ENCODE measurements at regions not wholly inside any gene's neighbourhood (a gene's known extent, or its start where the extent isn't known, plus 50 kb on each side); places are given as distances from the start of the nearest gene placed in this dataset.

GRCh38 chr2:67229706-67230105 lies 167.4 kb upstream of the ETAA1 start:
- H3K4me3 ChIP-seq = no peak overlapping the region
- H3K27ac ChIP-seq = no peak overlapping the region
- no peaks in the 10 kb centered on the region for H3K9me3 ChIP-seq (ENCODE audit: low read depth)
- H3K4me1 ChIP-seq (ENCODE audit: low read depth) = no peaks in the 10 kb centered on the region
- no peaks in the 10 kb centered on the region for H3K36me3 ChIP-seq
- no peak for DNase-seq (ENCODE audit: low read depth in 1 of 2, low spot score in 1 of 2)
- TF ChIP-seq, protein P1, sequence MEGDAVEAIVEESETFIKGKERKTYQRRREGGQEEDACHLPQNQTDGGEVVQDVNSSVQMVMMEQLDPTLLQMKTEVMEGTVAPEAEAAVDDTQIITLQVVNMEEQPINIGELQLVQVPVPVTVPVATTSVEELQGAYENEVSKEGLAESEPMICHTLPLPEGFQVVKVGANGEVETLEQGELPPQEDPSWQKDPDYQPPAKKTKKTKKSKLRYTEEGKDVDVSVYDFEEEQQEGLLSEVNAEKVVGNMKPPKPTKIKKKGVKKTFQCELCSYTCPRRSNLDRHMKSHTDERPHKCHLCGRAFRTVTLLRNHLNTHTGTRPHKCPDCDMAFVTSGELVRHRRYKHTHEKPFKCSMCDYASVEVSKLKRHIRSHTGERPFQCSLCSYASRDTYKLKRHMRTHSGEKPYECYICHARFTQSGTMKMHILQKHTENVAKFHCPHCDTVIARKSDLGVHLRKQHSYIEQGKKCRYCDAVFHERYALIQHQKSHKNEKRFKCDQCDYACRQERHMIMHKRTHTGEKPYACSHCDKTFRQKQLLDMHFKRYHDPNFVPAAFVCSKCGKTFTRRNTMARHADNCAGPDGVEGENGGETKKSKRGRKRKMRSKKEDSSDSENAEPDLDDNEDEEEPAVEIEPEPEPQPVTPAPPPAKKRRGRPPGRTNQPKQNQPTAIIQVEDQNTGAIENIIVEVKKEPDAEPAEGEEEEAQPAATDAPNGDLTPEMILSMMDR (IDR thresholded peaks at IDR 0.05; ENCODE audit: low read depth, low read length) = no peak
- no peaks in the 10 kb centered on the region for H3K27me3 ChIP-seq

GRCh38 chr2:67232936-67233335 lies 164.2 kb upstream of the ETAA1 start:
- Histone ChIP-seq H3K27ac (no peak overlapping the region), H3K4me3 (no peak overlapping the region), H3K36me3 (no peaks in the 10 kb centered on the region), H3K9me3 (ENCODE audit: low read depth) (no peaks in the 10 kb centered on the region), H3K4me1 (ENCODE audit: low read depth) (peaks cover 13% of the 10 kb centered on the region), H3K27me3 (no peaks in the 10 kb centered on the region)
- TF ChIP-seq, protein P1 (IDR thresholded peaks at IDR 0.05; ENCODE audit: low read depth, low read length) = no peak
- no peak for DNase-seq (ENCODE audit: low read depth in 1 of 2, low spot score in 1 of 2)

DNA sequence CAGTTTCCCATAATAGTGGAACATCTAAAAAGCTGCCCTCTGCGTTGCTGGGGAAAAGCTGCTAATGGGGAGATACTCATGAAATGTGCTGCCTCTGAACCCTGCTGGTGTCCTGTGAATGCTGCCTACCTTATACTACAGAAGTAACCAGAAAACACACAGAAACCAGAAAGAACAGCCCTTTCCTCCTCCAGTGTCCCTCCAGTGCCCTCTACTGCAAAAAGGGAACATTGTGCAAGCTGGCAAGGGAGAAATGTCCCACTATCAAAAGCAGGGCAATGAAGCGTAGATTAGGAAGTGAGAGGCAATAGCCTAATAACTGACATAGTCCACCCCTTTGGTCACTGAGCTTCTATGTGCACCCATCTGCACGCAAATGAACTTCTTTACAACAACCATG lies 162.7 kb upstream of the ETAA1 start:
- peak; percentile 19 to 65 for DNase-seq (ENCODE audit: low read depth in 1 of 2, low spot score in 1 of 2)
- Histone ChIP-seq H3K4me1 (ENCODE audit: low read depth) (peaks cover 13% of the 10 kb centered on the region), H3K36me3 (no peaks in the 10 kb centered on the region), H3K9me3 (ENCODE audit: low read depth) (no peaks in the 10 kb centered on the region), H3K27me3 (no peaks in the 10 kb centered on the region), H3K27ac (no peak overlapping the region), H3K4me3 (no peak overlapping the region)
- TF ChIP-seq, protein P1 (IDR thresholded peaks at IDR 0.05; ENCODE audit: low read depth, low read length) = peak; percentile 63

DNA sequence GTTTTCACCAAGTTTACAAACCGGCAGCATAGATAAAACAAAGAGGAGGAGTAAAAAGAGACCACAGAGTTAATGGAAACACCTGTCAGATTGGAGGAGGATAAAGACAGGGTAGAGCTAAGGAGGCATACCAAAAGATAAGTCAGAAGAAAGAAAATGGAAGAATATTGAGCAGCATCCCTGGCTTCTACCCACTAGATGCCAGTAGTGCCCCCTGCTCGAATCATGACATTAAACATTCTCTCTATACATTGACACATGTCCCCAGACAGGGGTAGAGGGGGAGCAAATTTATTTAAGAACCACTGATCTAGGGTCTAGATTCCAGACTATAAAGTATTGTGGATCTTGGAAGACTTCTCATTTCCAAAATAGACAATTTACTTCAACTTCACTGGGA lies 159.8 kb upstream of the ETAA1 start:
- Histone ChIP-seq H3K36me3 (no peaks in the 10 kb centered on the region), H3K27ac (no peak overlapping the region), H3K27me3 (no peaks in the 10 kb centered on the region), H3K4me3 (no peak overlapping the region), H3K9me3 (ENCODE audit: low read depth) (no peaks in the 10 kb centered on the region), H3K4me1 (ENCODE audit: low read depth) (peaks cover 13% of the 10 kb centered on the region)
- TF ChIP-seq, protein P1 (IDR thresholded peaks at IDR 0.05; ENCODE audit: low read depth, low read length) = no peak
- DNase-seq (ENCODE audit: low read depth in 1 of 2, low spot score in 1 of 2) = no peak

- Histone ChIP-seq H3K9me3 (ENCODE audit: low read depth) (no peaks in the 10 kb centered on the region), H3K4me3 (no peak overlapping the region), H3K4me1 (ENCODE audit: low read depth) (peaks cover 7% of the 10 kb centered on the region), H3K27ac (no peak overlapping the region), H3K27me3 (no peaks in the 10 kb centered on the region), H3K36me3 (no peaks in the 10 kb centered on the region)
- TF ChIP-seq, protein P1 (IDR thresholded peaks at IDR 0.05; ENCODE audit: low read depth, low read length) = no peak
- no peak for DNase-seq (ENCODE audit: low read depth in 1 of 2, low spot score in 1 of 2)
These were observed 156.6 kb upstream of the ETAA1 start for GRCh38 chr2:67240507-67240906.

DNA sequence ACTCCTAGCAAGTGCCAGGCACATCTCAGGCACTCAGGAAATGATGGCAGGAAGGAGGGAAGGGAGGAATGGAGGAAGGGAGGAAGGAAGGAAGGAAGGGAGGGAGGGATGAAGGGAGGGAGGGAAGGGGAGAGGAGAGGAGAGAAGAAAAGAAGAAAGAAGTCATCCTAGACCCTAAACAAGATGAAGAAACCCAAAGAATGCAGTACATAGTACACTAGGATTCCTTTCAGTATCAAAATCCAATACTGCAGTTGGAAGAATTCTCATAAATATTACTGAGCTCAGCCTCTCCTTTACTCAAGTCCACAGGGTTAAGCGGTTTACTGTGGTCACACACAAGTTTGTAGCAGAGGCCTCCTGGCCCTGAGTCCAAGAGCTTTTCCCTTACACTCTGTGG lies 155.7 kb upstream of the ETAA1 start:
- Histone ChIP-seq H3K4me3 (no peak overlapping the region), H3K4me1 (ENCODE audit: low read depth) (no peaks in the 10 kb centered on the region), H3K27me3 (no peaks in the 10 kb centered on the region), H3K27ac (no peak overlapping the region), H3K36me3 (no peaks in the 10 kb centered on the region), H3K9me3 (ENCODE audit: low read depth) (no peaks in the 10 kb centered on the region)
- TF ChIP-seq, protein P1 (IDR thresholded peaks at IDR 0.05; ENCODE audit: low read depth, low read length) = no peak
- DNase-seq (ENCODE audit: low read depth in 1 of 2, low spot score in 1 of 2) = no peak

Data from cardiac muscle cell (in vitro differentiated cells and primary cell).